ENCODE measurements at regions not wholly inside any gene's neighbourhood (a gene's known extent, or its start where the extent isn't known, plus 50 kb on each side); places are given as distances from the start of the nearest gene placed in this dataset.

DNA sequence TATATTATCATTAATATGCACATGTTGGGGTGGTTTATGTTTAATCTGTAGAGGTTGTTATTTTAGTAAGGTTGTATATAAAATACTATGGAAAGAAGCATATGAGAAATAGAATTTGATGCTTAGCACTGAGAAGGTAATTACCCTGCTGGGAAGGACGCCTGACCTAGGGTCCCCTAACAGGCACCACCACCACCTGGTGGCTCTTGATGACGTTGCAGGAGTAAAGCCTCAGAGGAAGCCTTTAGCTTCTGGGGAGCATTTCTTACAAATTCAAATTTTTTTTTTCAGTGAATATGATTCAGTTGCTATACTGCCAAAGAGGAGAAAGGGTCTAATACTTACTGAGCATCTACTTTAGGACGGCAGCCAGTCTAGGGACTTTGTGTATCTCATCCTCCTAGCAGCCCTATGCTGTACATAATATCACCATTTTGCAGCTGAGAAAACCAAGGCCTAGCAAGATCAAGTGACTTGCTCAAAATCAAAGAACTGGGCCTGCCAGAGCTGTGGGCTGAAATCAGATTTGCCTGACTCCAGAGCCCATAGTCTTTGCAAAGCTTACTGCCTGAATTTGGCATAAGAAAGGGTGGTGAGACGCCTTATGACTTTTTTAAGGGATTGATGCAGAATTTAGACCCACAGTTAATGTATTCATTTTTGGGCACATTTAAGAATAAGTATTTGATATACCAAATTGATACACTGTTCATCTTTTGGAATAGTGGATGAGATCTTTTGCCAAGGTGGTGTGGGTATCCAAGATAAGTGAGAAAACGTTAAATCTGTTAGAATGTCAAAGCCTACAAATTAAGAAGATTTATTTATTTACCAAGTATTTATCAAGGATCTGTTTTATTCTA is 78.8 kb upstream of the GAREM1 start:
- Mint-ChIP-seq H3K27me3 (ENCODE audit: unreplicated experiment) (peaks cover 6% of the 10 kb centered on the region), H3K4me1 (ENCODE audit: low read depth, unreplicated experiment) (peaks cover 12% of the 10 kb centered on the region), H3K9me3 (ENCODE audit: unreplicated experiment) (peaks cover 1% of the 10 kb centered on the region), H3K27ac (ENCODE audit: unreplicated experiment) (no peak overlapping the region), H3K4me3 (ENCODE audit: unreplicated experiment) (no peak overlapping the region), H3K36me3 (ENCODE audit: unreplicated experiment) (peaks cover 4% of the 10 kb centered on the region)
- TF ChIP-seq CTCF (IDR thresholded peaks at IDR 0.05; ENCODE audit: partially characterized antibody, unreplicated experiment) = peak; percentile 72
- DNase-seq = peak; percentile 71

DNA sequence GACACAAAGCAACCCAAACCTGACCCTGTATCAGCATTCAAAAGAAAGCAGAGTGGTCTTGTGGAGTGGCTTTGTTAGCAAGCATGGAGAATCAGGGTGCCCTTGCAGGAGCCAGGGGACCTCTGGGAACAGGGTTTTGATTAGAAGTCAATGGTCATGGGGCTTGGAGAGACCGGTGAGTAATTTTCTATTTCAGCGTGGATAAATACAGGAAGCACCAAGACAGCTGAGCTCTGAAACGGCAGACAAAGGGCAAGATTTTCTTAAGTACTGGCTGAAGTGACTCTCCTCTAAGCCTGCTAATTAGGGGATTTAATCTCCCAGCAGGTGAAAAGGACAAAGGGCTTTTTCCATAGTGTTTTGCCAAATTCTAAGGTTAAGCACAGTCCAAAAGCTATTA is 78.0 kb upstream of the GAREM1 start:
- Mint-ChIP-seq H3K9me3 (ENCODE audit: unreplicated experiment) (peaks cover 1% of the 10 kb centered on the region), H3K4me3 (ENCODE audit: unreplicated experiment) (no peak overlapping the region)
- no peak for TF ChIP-seq CTCF (IDR thresholded peaks at IDR 0.05; ENCODE audit: partially characterized antibody, unreplicated experiment)

DNA sequence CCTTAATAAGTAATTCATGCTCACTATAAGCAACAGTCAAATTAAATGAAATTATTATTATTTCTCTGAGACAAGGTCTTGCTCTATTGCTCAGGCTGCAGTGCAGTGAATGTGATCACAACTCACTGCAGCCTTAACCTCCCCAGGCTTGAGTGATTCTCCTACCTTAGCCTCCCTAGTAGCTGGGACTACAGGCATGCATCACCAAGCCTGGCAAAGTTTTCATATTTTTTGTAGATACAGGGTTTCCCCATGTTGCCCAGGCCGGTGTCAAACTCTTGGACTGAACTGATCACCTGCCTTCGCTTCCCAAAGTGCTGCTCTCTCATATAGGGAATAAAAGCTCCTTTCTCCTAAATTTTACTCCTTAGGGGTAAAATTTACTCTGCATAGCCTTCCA is 74.9 kb upstream of the GAREM1 start:
- Mint-ChIP-seq H3K9me3 (ENCODE audit: unreplicated experiment) (no peaks in the 10 kb centered on the region), H3K4me1 (ENCODE audit: low read depth, unreplicated experiment) (peaks cover 12% of the 10 kb centered on the region), H3K27me3 (ENCODE audit: unreplicated experiment) (peaks cover 3% of the 10 kb centered on the region), H3K27ac (ENCODE audit: unreplicated experiment) (no peak overlapping the region), H3K4me3 (ENCODE audit: unreplicated experiment) (no peak overlapping the region), H3K36me3 (ENCODE audit: unreplicated experiment) (peaks cover 4% of the 10 kb centered on the region)
- DNase-seq = no peak
- no peak for TF ChIP-seq CTCF (IDR thresholded peaks at IDR 0.05; ENCODE audit: partially characterized antibody, unreplicated experiment)

More for the DNA sequence above, 78.0 kb upstream of the GAREM1 start:
- Mint-ChIP-seq H3K27me3 (ENCODE audit: unreplicated experiment) (peaks cover 6% of the 10 kb centered on the region), H3K36me3 (ENCODE audit: unreplicated experiment) (peaks cover 4% of the 10 kb centered on the region), H3K4me1 (ENCODE audit: low read depth, unreplicated experiment) (peaks cover 12% of the 10 kb centered on the region), H3K27ac (ENCODE audit: unreplicated experiment) (peak overlapping the region; percentile 82)
- DNase-seq = no peak

- Mint-ChIP-seq H3K4me3 (ENCODE audit: unreplicated experiment) (no peak overlapping the region), H3K9me3 (ENCODE audit: unreplicated experiment) (no peaks in the 10 kb centered on the region), H3K27me3 (ENCODE audit: unreplicated experiment) (peaks cover 5% of the 10 kb centered on the region), H3K36me3 (ENCODE audit: unreplicated experiment) (peaks cover 4% of the 10 kb centered on the region), H3K4me1 (ENCODE audit: low read depth, unreplicated experiment) (peaks cover 12% of the 10 kb centered on the region), H3K27ac (ENCODE audit: unreplicated experiment) (no peak overlapping the region)
- no peak for DNase-seq
- no peak for TF ChIP-seq CTCF (IDR thresholded peaks at IDR 0.05; ENCODE audit: partially characterized antibody, unreplicated experiment)
Measured at GRCh38 chr18:32544088-32544487, 73.4 kb upstream of the GAREM1 start.

- Mint-ChIP-seq H3K27me3 (ENCODE audit: unreplicated experiment) (peaks cover 2% of the 10 kb centered on the region), H3K9me3 (ENCODE audit: unreplicated experiment) (no peaks in the 10 kb centered on the region), H3K36me3 (ENCODE audit: unreplicated experiment) (peaks cover 4% of the 10 kb centered on the region), H3K4me1 (ENCODE audit: low read depth, unreplicated experiment) (peaks cover 4% of the 10 kb centered on the region), H3K4me3 (ENCODE audit: unreplicated experiment) (no peak overlapping the region), H3K27ac (ENCODE audit: unreplicated experiment) (no peak overlapping the region)
- DNase-seq = no peak
- TF ChIP-seq CTCF (IDR thresholded peaks at IDR 0.05; ENCODE audit: partially characterized antibody, unreplicated experiment) = no peak
Measured at GRCh38 chr18:32542221-32542798, 71.6 kb upstream of the GAREM1 start.
